Neural cell (in vitro differentiated cells): ENCODE measurements at regions not wholly inside any gene's neighbourhood (a gene's known extent, or its start where the extent isn't known, plus 50 kb on each side); places are given as distances from the start of the nearest gene placed in this dataset.

Experiments used
- CTCF ChIP-seq: fragments of 450-650 bp; IDR thresholded peaks from 2 replicates; pipeline ENCODE4 v1.5.1; 2014; ENCODE audit warnings: antibody characterized with exemption, mild to moderate bottlenecking, moderate library complexity; ENCODE audit not compliant: poor library complexity, severe bottlenecking
- POLR2AphosphoS5 ChIP-seq: IDR thresholded peaks from 2 replicates; pipeline ENCODE4 v1.6.1; 2012
- TAF1 ChIP-seq: IDR thresholded peaks from 2 replicates; pipeline ENCODE4 v1.6.1; 2012; ENCODE audit warnings: low read depth

DNA sequence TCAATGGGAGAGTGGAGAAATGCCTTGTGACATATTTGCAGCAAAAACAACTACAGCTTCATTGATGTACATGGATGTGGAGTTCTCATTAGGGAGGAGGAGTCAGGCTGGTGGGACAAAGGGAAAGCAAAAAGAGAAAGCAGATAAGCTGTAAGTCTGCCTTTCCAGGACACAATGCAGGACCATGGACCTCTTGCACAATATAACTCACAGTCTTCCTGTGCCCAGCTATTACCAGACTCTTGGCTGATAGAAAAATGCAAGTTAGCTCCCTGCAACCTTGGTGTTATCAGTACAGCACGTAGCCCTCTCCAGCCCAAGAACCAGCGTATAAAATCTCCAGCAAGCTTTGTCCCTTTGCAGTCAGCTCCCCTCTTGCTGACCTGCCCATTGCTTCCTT lies 232.3 kb downstream of the NFATC2 start:
- peak; percentile 48 for TF ChIP-seq POLR2AphosphoS5
- no peak for TF ChIP-seq CTCF
- no peak for TF ChIP-seq TAF1
